Activated naive CD8-positive, alpha-beta T cell treated with anti-CD3 and anti-CD28 coated beads, Interleukin-2, amount 10 ng/mL, durations not matched to agents 7 days and 5 days (primary cell): ENCODE measurements at regions not wholly inside any gene's neighbourhood (a gene's known extent, or its start where the extent isn't known, plus 50 kb on each side); places are given as distances from the start of the nearest gene placed in this dataset.

Source experiments
- ATAC-seq: fragments of 150-1000 bp; cut with Tn5 transposase; one replicate; pipeline ENCODE4 v1.10.0; 2021; ENCODE audit warnings: low read depth, moderate library complexity
- POLR2A ChIA-PET: fragments of 350-600 bp; sonication (Branson Sonifier 250); formaldehyde crosslinking; loops from one replicate; lab custom pipeline; 2021; ENCODE audit warnings: antibody characterized with exemption; lab: Charles Lee
- DNase-seq: peaks from one replicate; pipeline ENCODE4 v3.0.0; 2021
- H3K27ac Mint-ChIP-seq: one replicate; pipeline ENCODE4 v1.8.0; 2022; ENCODE audit warnings: mild to moderate bottlenecking, mixed read lengths
- H3K27me3 Mint-ChIP-seq: one replicate; pipeline ENCODE4 v1.8.0; 2022; ENCODE audit warnings: mild to moderate bottlenecking, moderate library complexity, mixed read lengths
- H3K36me3 Mint-ChIP-seq: one replicate; pipeline ENCODE4 v1.8.0; 2021; ENCODE audit warnings: mild to moderate bottlenecking, mixed read lengths
- H3K4me1 Mint-ChIP-seq: one replicate; pipeline ENCODE4 v1.8.0; 2021; ENCODE audit warnings: mixed read lengths
- H3K4me3 Mint-ChIP-seq: one replicate; pipeline ENCODE4 v1.8.0; 2022; ENCODE audit warnings: mild to moderate bottlenecking, moderate library complexity, mixed read lengths
- H3K9me3 Mint-ChIP-seq: one replicate; pipeline ENCODE4 v1.8.0; 2021; ENCODE audit warnings: mixed read lengths

DNA sequence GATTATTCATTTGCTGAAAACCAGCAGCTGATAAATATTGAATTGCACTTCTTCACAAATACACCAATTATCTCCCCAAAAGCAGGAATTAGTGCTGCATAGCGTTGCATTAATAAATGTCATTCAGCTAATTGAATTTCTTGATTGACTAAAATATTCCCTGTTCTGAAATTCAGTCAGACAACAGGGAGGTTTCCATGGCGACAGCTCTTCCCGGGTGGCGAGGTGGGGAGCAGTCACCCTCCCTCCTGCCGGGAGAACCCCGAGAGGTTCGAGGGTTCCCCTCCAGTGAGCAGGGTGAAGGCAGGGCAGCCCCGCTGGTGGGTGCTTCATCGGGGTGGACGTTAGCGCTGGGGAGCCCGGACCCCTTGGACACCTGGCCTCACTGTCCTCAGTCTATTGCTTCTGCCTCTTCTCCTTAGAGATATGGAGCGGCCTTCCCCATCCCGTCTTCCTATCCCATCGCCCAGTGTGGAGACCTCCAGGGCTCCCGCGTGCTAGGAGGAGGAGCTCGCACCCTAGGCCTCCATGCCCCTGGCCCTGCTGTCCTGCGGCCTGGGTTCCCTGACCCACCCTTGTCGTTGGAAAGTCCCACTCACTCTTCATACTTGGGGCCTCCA, 983.5 kb downstream of the BRD1 start:
- DNase-seq, result no peak
- Mint-ChIP-seq H3K9me3 (no peaks in the 10 kb centered on the region), H3K4me3 (no peak overlapping the region), H3K27ac (no peak overlapping the region), H3K27me3 (no peaks in the 10 kb centered on the region), H3K4me1 (no peaks in the 10 kb centered on the region), H3K36me3 (no peaks in the 10 kb centered on the region)
- no peak for ATAC-seq
- POLR2A ChIA-PET, result no interaction called here

DNA sequence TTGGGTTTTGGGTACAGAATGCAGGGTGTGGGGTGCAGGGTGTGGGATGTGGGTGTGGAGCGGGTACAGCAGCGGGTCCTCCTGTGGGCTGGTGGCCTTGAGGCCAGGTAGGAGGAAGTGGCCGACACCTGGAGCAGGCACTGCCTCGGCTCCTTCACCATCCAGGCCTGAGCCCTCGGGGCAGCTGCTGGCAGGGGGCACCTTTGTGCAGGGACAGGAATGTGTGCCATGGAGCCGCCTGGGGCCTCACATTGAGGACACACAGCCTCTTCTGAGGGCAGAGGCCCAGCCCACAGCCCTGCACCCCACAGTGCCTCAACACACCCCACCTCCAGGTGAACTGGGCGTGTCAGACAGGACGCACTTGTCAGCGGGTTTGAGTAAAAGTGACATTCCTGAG, 984.0 kb downstream of the BRD1 start:
- ATAC-seq, result no peak
- no peaks in the 10 kb centered on the region for H3K36me3 Mint-ChIP-seq
- H3K4me1 Mint-ChIP-seq, result no peaks in the 10 kb centered on the region
- DNase-seq, result no peak
- no peaks in the 10 kb centered on the region for H3K27me3 Mint-ChIP-seq
- no peak overlapping the region for H3K4me3 Mint-ChIP-seq
- H3K9me3 Mint-ChIP-seq, result no peaks in the 10 kb centered on the region
- H3K27ac Mint-ChIP-seq, result no peak overlapping the region
- POLR2A ChIA-PET, result no interaction called here

DNA sequence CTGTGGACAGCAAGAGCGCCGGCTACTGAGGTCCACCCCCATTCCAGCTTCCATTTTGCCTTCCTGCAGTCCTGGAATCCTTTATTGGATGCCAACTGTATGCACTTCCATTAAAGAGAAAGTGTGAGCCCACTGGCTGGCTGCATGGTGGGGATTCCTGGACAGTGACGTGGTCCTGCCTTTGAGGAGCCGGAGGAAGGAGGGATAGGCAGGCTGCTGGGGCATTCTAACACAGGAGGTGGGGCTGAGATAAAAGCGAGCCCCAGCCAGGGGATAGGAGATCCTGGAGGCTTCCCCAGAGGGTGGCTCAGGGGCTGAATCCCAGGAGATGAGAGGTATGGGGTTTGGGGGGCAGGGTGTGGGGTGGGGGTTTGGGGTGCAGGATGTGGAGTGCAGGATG, 984.7 kb downstream of the BRD1 start:
- POLR2A ChIA-PET, result no interaction called here
- no peak overlapping the region for H3K27ac Mint-ChIP-seq
- no peak for ATAC-seq

DNA sequence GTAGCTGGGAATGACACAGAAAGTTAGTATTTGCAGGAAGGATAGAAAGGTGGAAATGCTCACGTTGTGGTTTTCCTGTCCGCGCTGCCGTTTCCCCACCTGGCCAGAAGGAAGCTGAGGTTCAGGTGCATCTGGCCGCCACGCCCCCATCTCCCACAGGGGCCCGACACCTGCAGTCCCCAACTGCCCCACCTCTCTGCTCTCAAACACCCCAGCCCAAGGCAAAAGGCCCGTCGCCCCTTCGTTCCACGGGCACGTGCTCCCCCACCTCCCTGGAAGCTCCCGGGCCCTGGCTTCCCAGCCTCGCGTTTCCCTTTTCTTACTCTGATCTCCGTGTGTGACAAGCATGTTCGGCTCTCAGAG, 985.1 kb downstream of the BRD1 start:
- peaks cover 5% of the 10 kb centered on the region for H3K9me3 Mint-ChIP-seq
- no peaks in the 10 kb centered on the region for H3K27me3 Mint-ChIP-seq
- H3K36me3 Mint-ChIP-seq, result no peaks in the 10 kb centered on the region
- POLR2A ChIA-PET, result no interaction called here
- ATAC-seq, result no peak
- no peak overlapping the region for H3K27ac Mint-ChIP-seq
- no peak for DNase-seq
- no peaks in the 10 kb centered on the region for H3K4me1 Mint-ChIP-seq
- H3K4me3 Mint-ChIP-seq, result no peak overlapping the region

More for the DNA sequence above, 984.7 kb downstream of the BRD1 start:
- no peak for DNase-seq
- Mint-ChIP-seq H3K27me3 (no peaks in the 10 kb centered on the region), H3K9me3 (peaks cover under 1% of the 10 kb centered on the region), H3K36me3 (no peaks in the 10 kb centered on the region), H3K4me1 (no peaks in the 10 kb centered on the region), H3K4me3 (no peak overlapping the region)

DNA sequence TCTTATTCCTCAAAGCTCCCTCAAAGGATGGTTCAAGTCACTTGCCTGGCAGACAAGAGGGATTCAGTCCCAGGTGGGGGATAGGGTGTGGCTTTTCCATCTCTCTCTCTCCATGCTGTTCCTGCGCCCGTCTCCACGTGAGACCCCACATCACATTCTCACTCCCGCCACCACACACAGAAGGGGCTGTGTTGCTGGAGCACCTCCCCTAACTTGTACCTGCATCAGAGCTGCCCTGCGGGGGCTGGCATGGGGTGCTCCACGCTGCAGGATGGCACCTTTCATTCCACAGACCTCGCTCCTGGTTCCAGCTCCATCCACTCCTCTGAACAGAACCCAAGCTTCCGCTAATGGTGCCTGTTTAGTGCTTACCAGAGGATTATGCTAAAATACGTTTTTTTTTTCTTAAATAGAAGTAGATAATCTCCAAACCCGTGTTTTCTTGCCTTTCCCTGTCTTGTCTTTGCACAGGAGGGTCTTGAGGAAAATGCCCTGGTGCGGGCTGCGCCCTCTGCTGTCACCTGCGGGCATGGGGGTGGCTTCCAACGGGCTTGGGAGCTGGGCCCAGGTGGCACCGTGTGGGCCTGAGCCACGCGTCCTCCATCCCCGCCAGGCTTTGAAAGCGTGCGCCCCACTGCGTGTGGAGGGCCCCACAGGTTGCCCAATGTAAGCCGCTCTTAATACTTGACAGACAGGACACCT, 985.6 kb downstream of the BRD1 start:
- Mint-ChIP-seq H3K36me3 (no peaks in the 10 kb centered on the region), H3K27ac (no peak overlapping the region), H3K27me3 (no peaks in the 10 kb centered on the region), H3K4me1 (no peaks in the 10 kb centered on the region), H3K4me3 (no peak overlapping the region), H3K9me3 (peaks cover 10% of the 10 kb centered on the region)
- POLR2A ChIA-PET, result no interaction called here
- ATAC-seq, result no peak
- DNase-seq, result no peak

DNA sequence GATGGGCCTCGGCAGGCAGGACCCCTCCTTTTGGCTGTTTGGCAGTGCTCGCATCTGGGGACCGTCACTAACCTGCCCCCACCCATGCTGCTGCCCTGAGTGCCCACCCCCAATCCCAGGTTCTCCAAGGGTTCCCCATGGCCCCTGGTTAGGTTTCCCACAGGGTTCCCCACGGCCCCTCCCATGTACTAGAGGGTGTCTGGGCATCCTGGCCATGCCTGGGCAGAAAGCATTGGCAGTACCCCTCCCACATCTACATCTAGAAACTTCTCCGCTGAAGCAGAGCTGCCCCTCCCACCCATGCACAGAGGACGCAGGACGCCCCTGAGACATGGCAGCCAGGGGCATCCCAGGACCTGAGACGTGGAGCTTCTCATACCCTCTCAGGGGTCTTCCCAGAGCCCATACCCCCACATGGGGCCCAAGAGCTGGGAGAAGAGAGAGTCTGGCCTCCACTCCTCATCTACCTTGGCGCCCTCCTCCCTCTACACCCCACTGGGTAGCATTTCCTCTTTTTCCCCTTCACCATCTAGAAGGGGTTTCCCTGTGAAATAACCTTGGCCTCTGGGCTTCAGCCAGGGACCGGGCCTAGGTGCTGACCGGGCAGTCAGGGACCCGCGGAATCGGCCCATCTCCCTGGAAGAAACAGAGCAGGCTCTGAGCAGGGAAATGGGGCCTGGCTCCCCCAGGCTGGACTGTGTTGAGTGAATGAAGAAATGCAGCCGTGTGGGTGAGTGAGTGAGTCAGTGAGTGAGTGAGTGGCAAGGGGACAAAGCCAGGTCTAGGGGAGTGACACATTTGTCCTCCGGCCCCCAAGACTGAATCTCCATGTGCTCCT, 987.3 kb downstream of the BRD1 start:
- no peak overlapping the region for H3K4me3 Mint-ChIP-seq
- H3K27me3 Mint-ChIP-seq, result no peaks in the 10 kb centered on the region
- DNase-seq (no peak), ATAC-seq (no peak)
- peaks cover 11% of the 10 kb centered on the region for H3K9me3 Mint-ChIP-seq
- no peak overlapping the region for H3K27ac Mint-ChIP-seq
- H3K36me3 Mint-ChIP-seq, result no peaks in the 10 kb centered on the region
- POLR2A ChIA-PET, result no interaction called here
- H3K4me1 Mint-ChIP-seq, result no peaks in the 10 kb centered on the region

DNA sequence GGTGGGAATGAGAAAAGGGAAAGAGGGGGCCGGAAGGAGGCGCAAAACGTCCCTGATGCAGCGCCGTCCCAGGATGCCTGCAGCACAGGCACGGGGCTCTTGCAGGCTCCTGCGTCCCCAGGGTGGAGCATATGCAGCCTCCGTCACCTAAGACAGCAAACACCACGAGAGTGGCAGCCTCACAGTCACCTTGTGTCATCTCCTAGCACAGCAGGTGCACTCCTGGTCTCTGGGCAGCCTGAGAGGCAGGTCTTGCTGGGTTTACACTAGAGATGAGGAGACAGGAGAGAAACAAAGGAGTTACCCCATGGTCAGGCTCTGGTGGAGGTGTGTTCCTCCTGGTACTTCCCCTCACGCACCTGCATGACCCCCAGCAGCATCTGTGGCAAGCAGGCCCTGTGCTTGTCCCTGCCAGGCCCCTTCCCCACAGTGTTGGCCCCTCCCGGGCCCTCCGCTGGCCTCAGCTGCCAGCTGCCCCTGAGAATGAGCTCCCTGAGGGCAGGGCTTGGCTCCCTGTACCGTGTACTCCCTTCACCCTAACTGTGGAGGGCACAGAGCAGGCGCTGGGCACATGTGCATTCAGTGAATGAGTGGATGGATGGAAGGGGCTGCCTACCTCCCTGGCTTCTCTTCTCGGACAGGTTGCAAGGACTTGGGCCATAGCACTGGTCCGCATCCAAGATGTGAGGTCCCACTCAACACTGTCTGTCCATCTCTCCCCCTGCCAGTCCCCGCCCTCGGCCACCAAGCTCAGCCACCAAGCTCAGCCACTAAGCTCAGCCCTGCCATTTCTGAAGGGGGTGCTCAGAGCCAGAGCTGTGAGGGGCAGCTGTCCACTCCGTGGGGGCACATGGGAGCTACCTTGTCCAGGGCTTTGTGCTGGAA, 988.6 kb downstream of the BRD1 start:
- Mint-ChIP-seq H3K4me3 (no peak overlapping the region), H3K27me3 (no peaks in the 10 kb centered on the region), H3K36me3 (no peaks in the 10 kb centered on the region), H3K4me1 (no peaks in the 10 kb centered on the region), H3K27ac (no peak overlapping the region), H3K9me3 (peaks cover 11% of the 10 kb centered on the region)
- DNase-seq (no peak), ATAC-seq (no peak)
- POLR2A ChIA-PET, result no interaction called here

DNA sequence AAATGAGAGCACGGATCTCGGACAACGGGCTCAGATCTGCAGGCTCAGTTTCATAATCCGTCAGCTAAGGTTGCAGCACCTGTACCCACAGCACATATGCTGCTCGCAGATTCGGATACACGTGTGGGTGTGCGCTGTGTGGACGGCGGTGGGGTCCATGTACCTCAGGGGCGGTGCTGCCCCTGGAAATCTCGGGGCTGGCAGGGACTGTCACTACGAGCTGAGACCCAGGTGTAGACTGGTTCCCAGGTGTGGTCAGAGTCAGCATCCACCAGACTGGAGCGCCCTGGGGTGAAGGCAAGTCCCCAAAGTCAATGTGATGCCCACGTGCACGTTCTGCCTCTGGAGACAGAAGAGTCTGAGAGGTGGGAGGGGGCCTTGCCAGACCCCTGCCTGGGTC, 989.3 kb downstream of the BRD1 start:
- ATAC-seq (no peak), DNase-seq (no peak)
- peaks cover 14% of the 10 kb centered on the region for H3K9me3 Mint-ChIP-seq
- H3K27me3 Mint-ChIP-seq, result no peaks in the 10 kb centered on the region
- H3K36me3 Mint-ChIP-seq, result no peaks in the 10 kb centered on the region
- H3K4me3 Mint-ChIP-seq, result no peak overlapping the region
- POLR2A ChIA-PET, result no interaction called here
- no peak overlapping the region for H3K27ac Mint-ChIP-seq
- no peaks in the 10 kb centered on the region for H3K4me1 Mint-ChIP-seq

DNA sequence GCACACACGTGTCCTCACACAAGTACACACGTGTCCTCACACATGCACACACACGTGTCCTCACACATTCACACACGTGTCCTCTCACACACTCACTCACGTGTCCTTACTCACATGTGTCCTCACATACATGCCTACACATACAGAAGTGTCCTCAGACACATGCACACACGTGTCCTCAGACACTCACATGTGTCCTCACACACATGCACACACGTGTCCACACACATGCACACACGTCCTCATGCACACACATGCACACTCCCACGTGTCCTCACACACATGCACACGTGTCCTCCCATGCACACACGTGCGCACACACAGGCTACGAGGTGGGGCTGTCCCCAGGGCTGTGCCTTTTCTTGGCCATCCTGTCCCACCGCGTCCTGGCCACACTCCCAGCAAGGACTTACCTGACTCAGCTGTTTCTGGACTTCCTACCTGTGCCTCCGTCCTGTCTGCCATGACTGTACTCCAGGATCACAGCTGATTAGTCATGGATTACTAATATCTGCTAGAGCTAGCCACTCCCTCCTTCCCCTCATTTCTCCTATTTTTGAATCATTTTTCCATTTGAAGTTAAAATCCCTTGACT, 990.2 kb downstream of the BRD1 start:
- Mint-ChIP-seq H3K4me1 (no peaks in the 10 kb centered on the region), H3K9me3 (peaks cover 21% of the 10 kb centered on the region), H3K27me3 (no peaks in the 10 kb centered on the region), H3K36me3 (no peaks in the 10 kb centered on the region), H3K27ac (no peak overlapping the region), H3K4me3 (no peak overlapping the region)
- no peak for DNase-seq
- POLR2A ChIA-PET, result no interaction called here
- no peak for ATAC-seq

DNA sequence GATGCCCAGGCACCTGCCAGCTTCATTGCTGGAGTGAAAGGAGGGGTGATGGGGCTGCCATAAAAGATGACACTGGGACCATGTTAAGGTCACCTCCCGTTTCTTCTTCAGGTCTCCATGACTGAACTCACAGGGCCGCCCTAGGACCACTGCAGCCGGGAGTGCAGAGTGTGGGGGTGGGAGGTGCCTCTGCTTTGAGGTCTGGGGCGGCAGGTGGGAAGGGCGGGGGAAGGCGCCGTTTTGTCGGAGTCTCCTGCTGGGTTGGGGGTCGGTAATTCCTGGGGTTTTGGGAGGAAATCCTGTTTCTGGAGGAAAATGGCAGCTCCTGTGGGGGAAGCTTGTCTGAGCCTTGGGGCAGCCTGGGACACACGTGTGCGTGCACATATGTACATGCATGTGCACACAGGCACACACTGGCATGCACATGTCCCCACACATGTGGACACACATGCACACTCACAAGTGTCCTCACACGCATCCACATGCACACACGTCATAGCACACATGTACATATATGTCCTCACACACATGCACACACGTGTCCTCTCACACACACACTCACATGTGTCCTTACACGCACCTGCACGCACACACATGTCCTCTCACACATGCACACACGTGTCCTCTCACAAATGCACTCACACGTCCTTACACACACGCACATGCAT, 990.9 kb downstream of the BRD1 start:
- Mint-ChIP-seq H3K27me3 (no peaks in the 10 kb centered on the region), H3K9me3 (peaks cover 21% of the 10 kb centered on the region), H3K4me1 (no peaks in the 10 kb centered on the region), H3K4me3 (no peak overlapping the region), H3K27ac (no peak overlapping the region), H3K36me3 (no peaks in the 10 kb centered on the region)
- no peak for ATAC-seq
- DNase-seq, result no peak
- POLR2A ChIA-PET, result no interaction called here

DNA sequence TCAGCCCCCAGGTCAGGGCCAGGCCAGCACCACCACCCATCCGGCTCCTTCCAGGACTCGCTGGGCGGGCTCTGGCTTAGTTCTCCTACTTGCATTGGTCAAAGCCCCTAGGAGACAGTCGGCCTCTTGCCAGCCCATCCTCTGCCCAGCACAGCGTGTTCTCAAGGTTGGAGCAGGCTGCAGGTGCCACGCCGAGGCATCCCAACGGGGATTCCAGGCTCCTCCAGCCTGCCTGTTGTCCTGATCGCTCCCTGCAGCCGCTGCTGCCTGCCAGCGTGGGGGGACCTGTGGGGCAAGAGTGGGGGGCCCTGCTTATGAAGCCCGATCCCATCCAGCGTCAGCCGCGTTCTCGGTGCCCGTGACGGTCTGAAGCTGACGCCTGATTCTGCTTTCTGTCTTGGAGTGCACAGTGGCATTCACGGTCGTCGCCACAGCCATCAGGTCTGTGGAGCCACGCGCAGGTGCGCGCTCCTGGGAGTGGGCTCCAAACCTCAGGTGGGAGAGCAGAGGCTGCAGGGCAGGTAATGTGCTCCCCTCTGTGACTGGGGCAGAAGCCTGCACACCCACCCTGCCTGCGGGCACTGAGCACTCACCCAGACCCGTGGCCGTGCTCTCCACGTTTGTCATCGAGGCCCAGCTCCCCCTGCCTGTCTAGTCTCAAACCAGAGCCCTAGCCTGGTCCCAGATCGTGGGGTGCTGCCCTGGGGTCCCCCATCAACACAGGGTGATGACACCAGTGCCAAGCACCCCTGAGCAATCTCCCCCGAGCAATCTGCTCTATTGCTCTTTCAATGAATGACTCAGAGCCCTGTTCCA, 991.6 kb downstream of the BRD1 start:
- Mint-ChIP-seq H3K9me3 (peaks cover 24% of the 10 kb centered on the region), H3K27ac (no peak overlapping the region), H3K4me3 (no peak overlapping the region), H3K36me3 (no peaks in the 10 kb centered on the region), H3K4me1 (no peaks in the 10 kb centered on the region), H3K27me3 (no peaks in the 10 kb centered on the region)
- DNase-seq (no peak), ATAC-seq (no peak)
- POLR2A ChIA-PET, result no interaction called here

DNA sequence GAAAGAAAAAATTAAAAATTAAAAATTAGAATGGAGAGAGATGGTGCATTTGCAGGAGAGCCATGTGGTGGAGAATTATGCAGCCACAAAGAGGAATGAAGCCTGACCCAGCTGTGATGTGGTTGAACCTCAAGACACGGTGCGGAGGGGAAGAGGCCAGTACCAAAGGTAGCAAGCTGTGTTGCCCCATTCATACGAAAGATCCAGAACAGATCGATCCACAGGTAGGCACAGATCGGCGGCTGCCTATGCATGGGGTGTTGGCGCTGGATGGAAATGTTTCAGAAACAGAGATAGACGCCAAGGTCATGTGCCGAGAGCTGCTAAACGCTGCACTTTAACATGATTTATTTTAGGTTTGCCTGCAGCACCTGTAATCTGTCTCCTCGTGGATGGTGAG, 992.3 kb downstream of the BRD1 start:
- DNase-seq (no peak), ATAC-seq (no peak)
- no peaks in the 10 kb centered on the region for H3K27me3 Mint-ChIP-seq
- no peak overlapping the region for H3K4me3 Mint-ChIP-seq
- H3K9me3 Mint-ChIP-seq, result peaks cover 24% of the 10 kb centered on the region
- POLR2A ChIA-PET, result no interaction called here
- no peaks in the 10 kb centered on the region for H3K36me3 Mint-ChIP-seq
- H3K27ac Mint-ChIP-seq, result no peak overlapping the region
- H3K4me1 Mint-ChIP-seq, result no peaks in the 10 kb centered on the region
